ENCODE measurements at regions not wholly inside any gene's neighbourhood (a gene's known extent, or its start where the extent isn't known, plus 50 kb on each side); places are given as distances from the start of the nearest gene placed in this dataset.
A peak's percentile ranks its signal among the peaks of the same experiment; 100 is the strongest.

DNA sequence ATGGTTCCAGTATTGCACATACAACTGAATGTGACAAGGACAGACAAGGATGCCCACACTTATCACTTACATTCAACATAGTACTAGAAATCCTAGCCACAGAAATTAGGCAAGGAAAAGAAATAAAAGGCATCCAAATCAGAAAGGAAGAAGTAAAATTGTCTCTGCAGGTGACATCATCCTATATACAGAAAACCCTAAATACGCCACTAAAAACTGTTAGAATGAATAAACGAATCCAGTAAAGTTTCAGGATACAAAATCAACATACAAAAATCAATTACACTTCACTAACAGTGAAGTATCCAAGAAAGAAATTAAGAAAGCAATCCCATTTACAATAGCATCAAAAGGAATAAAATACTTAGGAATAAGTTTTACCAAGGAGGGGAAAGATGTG, 66.1 kb downstream of the FAM217A start:
- no peaks in the 10 kb centered on the region for H3K27me3 Mint-ChIP-seq
- peaks cover 40% of the 10 kb centered on the region for H3K4me1 Mint-ChIP-seq
- no peak overlapping the region for H3K27ac Mint-ChIP-seq
- ATAC-seq (ENCODE audit: low read depth) (no peak), DNase-seq (ENCODE audit: low spot score in 2 of 2) (no peak)
- no peak overlapping the region for H3K4me3 Mint-ChIP-seq
- no peaks in the 10 kb centered on the region for H3K9me3 Mint-ChIP-seq
- H3K36me3 Mint-ChIP-seq = peaks cover 13% of the 10 kb centered on the region

- Mint-ChIP-seq H3K4me3 (peak overlapping the region; percentile 99), H3K4me1 (peaks cover 36% of the 10 kb centered on the region), H3K9me3 (no peaks in the 10 kb centered on the region), H3K27ac (peak overlapping the region; percentile 99), H3K27me3 (no peaks in the 10 kb centered on the region), H3K36me3 (peaks cover 13% of the 10 kb centered on the region)
- ATAC-seq (ENCODE audit: low read depth) (no peak), DNase-seq (ENCODE audit: low spot score in 2 of 2) (no peak)
Observed at GRCh38 chr6:4017058-4017739, 61.7 kb downstream of the FAM217A start.

DNA sequence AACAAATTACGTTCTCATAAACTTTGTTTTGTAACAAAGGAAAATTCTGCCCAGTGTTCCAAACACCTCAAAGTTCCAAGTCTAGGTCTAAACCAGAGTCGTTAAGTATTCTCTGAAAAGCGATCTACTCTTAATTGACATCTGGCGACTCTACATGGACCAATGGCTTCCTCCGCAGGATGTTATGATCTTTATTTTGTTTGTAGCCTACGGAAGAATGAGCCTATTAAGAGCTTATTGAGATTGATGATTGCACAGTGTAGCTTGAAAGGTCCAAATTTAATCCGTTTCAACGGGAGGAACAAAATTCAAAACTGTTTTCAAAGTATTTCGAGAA, 61.1 kb downstream of the FAM217A start:
- ATAC-seq (ENCODE audit: low read depth) (no peak), DNase-seq (ENCODE audit: low spot score in 2 of 2) (no peak)
- Mint-ChIP-seq H3K9me3 (no peaks in the 10 kb centered on the region), H3K36me3 (peaks cover 7% of the 10 kb centered on the region), H3K27me3 (no peaks in the 10 kb centered on the region), H3K4me3 (peak overlapping the region; percentile 99), H3K27ac (peak overlapping the region; percentile 99), H3K4me1 (peaks cover 32% of the 10 kb centered on the region)

DNA sequence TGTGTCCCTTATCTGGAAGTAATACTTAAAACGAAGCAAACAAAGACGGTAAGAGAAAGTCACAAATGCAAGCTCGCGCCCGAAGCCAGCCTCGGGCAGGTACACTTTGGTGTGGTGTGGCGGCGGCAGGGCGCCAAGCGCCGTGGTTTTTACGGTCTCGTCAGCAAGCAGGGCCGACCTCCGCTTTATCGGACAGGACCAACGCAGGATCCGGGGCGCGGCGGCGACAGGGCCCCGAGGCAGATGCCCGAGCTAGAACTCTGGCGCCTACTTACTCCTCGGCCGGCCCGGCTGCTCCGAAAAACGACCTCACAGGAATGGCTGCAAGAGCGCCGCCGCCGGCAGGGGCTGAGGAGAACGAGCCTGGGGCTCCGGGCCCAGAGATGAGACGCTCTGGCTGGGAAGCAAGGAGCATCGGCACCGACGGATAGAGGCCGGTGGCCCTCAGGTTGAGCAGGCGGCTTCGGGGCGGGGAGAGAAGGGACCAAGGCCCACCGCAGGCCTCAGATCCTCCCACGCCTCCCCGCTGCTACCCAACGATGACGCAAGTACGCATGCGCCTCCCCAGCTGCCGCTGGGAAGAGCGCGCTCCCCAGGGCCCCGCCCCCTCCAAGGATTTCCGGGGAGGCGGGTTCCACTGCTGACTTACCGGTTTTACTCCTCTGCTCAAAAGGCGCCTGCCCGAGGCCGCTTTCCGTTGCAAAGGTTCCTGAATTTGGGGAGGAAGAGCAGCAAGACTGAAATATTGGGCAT, 60.6 kb downstream of the FAM217A start:
- ATAC-seq (ENCODE audit: low read depth) (peak; percentile 67), DNase-seq (ENCODE audit: low spot score in 2 of 2) (peak; percentile 86 to 91)
- Mint-ChIP-seq H3K27ac (peak overlapping the region; percentile 99), H3K27me3 (no peaks in the 10 kb centered on the region), H3K36me3 (peaks cover 5% of the 10 kb centered on the region), H3K4me1 (peaks cover 33% of the 10 kb centered on the region), H3K9me3 (no peaks in the 10 kb centered on the region), H3K4me3 (peak overlapping the region; percentile 99)

Data from memory B cell (primary cell).